Ovary (tissue), 3 donors: ENCODE measurements at regions not wholly inside any gene's neighbourhood (a gene's known extent, or its start where the extent isn't known, plus 50 kb on each side); places are given as distances from the start of the nearest gene placed in this dataset.

Experiments
- CTCF ChIP-seq, 3 donors: fragments of 450-650 bp in 2 of 3; fragments of 200-600 bp in 1 of 3; IDR thresholded peaks; one replicate each; pipeline versions ENCODE4 v1.5.1 to v1.8.0; 2016 to 2022; ENCODE audit warnings: antibody characterized with exemption in 3 of 3, mild to moderate bottlenecking in 1 of 3
- EP300 ChIP-seq: sonication (generic); formaldehyde crosslinking; IDR thresholded peaks from one replicate; pipeline ENCODE4 v1.6.1; 2017; ENCODE audit warnings: antibody characterized with exemption
- donor health status: DM: no; HTN: no; CAD: no.

GRCh38 chr2:12163866-12164265, 417.4 kb downstream of the LPIN1 start:
- TF ChIP-seq CTCF (IDR thresholded peaks at IDR 0.05) (no peak), EP300 (no peak)
